ENCODE measurements at regions not wholly inside any gene's neighbourhood (a gene's known extent, or its start where the extent isn't known, plus 50 kb on each side); places are given as distances from the start of the nearest gene placed in this dataset.

- no peak for TF ChIP-seq HCFC1 (IDR thresholded peaks at IDR 0.05; ENCODE audit: low read length)
- TF ChIP-seq CREB1 (IDR thresholded peaks at IDR 0.05; ENCODE audit: low read depth): no peak
- no peak for TF ChIP-seq ESRRA (IDR thresholded peaks at IDR 0.05; ENCODE audit: low read length)
- no peak for TF ChIP-seq RAD21 (IDR thresholded peaks at IDR 0.05; ENCODE audit: insufficient read depth, low read depth, low read length)
- TF ChIP-seq RCOR1 (conservative IDR thresholded peaks at IDR 0.05; ENCODE audit: low read depth, low read length): no peak
- no peak for TF ChIP-seq SUZ12 (IDR thresholded peaks at IDR 0.05; ENCODE audit: unreplicated experiment)
- TF ChIP-seq POU2F2 (IDR thresholded peaks at IDR 0.05; ENCODE audit: borderline replicate concordance, low read depth, low read length): no peak
Observed at GRCh38 chr3:13263770-13264467, 156.2 kb downstream of the NUP210 start.
